ENCODE measurements at regions not wholly inside any gene's neighbourhood (a gene's known extent, or its start where the extent isn't known, plus 50 kb on each side); places are given as distances from the start of the nearest gene placed in this dataset.

- POLR2A ChIA-PET, result no interaction called here
- no TSS peak for BruUV-seq (replicated peaks)
These were observed 299.2 kb upstream of the POU1F1 start for GRCh38 chr3:87575550-87575949.

GRCh38 chr3:87568331-87568730 is 291.9 kb upstream of the POU1F1 start:
- no peaks in the 10 kb centered on the region for H3K36me3 ChIP-seq (replicated peaks in 1 of 2; ENCODE audit: control insufficient read depth in 1 of 2, insufficient read depth in 2 of 2, low read length in 2 of 2)
- H3K9me3 ChIP-seq (ENCODE audit: low read length), result no peaks in the 10 kb centered on the region
- POLR2A ChIA-PET, result no interaction called here
- 38% methylated on average over 5 of the region's 5 CpGs for WGBS (ENCODE audit: low lambda C conversion rate)
- H3K4me2 ChIP-seq (ENCODE audit: low read depth, low read length), result no peak overlapping the region
- no peak overlapping the region for H2AFZ ChIP-seq (ENCODE audit: low read length)
- no peak for ATAC-seq
- no peak for DNase-seq (ENCODE audit: low spot score)
- CTCF ChIA-PET (ENCODE audit: low intra/inter-chr PET ratio, low total read pairs), result no interaction called here
- no peaks in the 10 kb centered on the region; a peak in 1 of 5 replicates for H3K27me3 ChIP-seq (ENCODE audit: control insufficient read depth in 1 of 2, insufficient read depth in 2 of 2, low read length in 2 of 2)
- in situ Hi-C loops (cut with HindIII; ENCODE audit: extremely low pct_ligation_motif_present, low pct_unique_long_range_greater_than_20kb) (no loop called here), intact Hi-C loops (cut with micrococcal nuclease; ENCODE audit: unreplicated experiment) (no loop called here)
- no peak overlapping the region for H3K9ac ChIP-seq (ENCODE audit: insufficient read depth, low read depth, low read length)
- no peaks in the 10 kb centered on the region for H4K20me1 ChIP-seq (ENCODE audit: insufficient read depth, low read length)
- no peaks in the 10 kb centered on the region for H3K79me2 ChIP-seq (ENCODE audit: insufficient read depth, low read length)
- no peak overlapping the region for H3K4me3 ChIP-seq (replicated peaks in 1 of 3; ENCODE audit: insufficient read depth in 1 of 3, low read depth in 2 of 3, low read length in 3 of 3)
- no peaks in the 10 kb centered on the region for H3K4me1 ChIP-seq (ENCODE audit: insufficient read depth, low read length)
- TF ChIP-seq GPBP1L1 (CRISPR knock-in tag; IDR thresholded peaks at IDR 0.05) (no peak), ZNF296 (CRISPR knock-in tag; conservative IDR thresholded peaks at IDR 0.05) (no peak), ZNF337 (CRISPR knock-in tag; IDR thresholded peaks at IDR 0.05; ENCODE audit: borderline replicate concordance, low read depth) (no peak), HDAC1 (CRISPR knock-in tag; IDR thresholded peaks at IDR 0.05) (no peak), FOXC1 (CRISPR knock-in tag; IDR thresholded peaks at IDR 0.05; ENCODE audit: borderline replicate concordance) (no peak), KAT7 (CRISPR knock-in tag; IDR thresholded peaks at IDR 0.05; ENCODE audit: borderline replicate concordance) (no peak), HOXA3 (CRISPR knock-in tag; IDR thresholded peaks at IDR 0.05) (no peak), HMGXB3 (CRISPR knock-in tag; IDR thresholded peaks at IDR 0.05; ENCODE audit: borderline replicate concordance) (no peak), KDM5B (CRISPR knock-in tag; IDR thresholded peaks at IDR 0.05; ENCODE audit: borderline replicate concordance) (no peak)
- FAIRE-seq, result no peak
- no peak overlapping the region for H3K27ac ChIP-seq (ENCODE audit: extremely low read length, insufficient read depth, low read length)
- no TSS peak for BruUV-seq (replicated peaks)

More at GRCh38 chr3:87575550-87575949, 299.2 kb upstream of the POU1F1 start:
- TF ChIP-seq ZBTB8A (CRISPR knock-in tag; IDR thresholded peaks at IDR 0.05; ENCODE audit: borderline replicate concordance, low read depth), result no peak
- no peak for TF ChIP-seq PLSCR1 (CRISPR knock-in tag; IDR thresholded peaks at IDR 0.05; ENCODE audit: borderline replicate concordance)
- no peak for TF ChIP-seq JUN (CRISPR knock-in tag; IDR thresholded peaks at IDR 0.05)
- TF ChIP-seq ZNF850 (CRISPR knock-in tag; conservative IDR thresholded peaks at IDR 0.05), result no peak
- TF ChIP-seq ZKSCAN8 (CRISPR knock-in tag; IDR thresholded peaks at IDR 0.05; ENCODE audit: borderline replicate concordance), result no peak
- TF ChIP-seq PCBP1 (IDR thresholded peaks at IDR 0.05; ENCODE audit: borderline replicate concordance, low read depth, low read length), result no peak
- no peak overlapping the region for H2AFZ ChIP-seq (ENCODE audit: low read length)
- no peaks in the 10 kb centered on the region for H3K79me2 ChIP-seq (ENCODE audit: insufficient read depth, low read length)
- CTCF ChIA-PET (ENCODE audit: low intra/inter-chr PET ratio, low total read pairs), result no interaction called here
- no peaks in the 10 kb centered on the region for H3K4me1 ChIP-seq (ENCODE audit: insufficient read depth, low read length)
- ATAC-seq (no peak), DNase-seq (ENCODE audit: low spot score) (no peak), FAIRE-seq (no peak)
- H3K27me3 ChIP-seq (ENCODE audit: control insufficient read depth in 1 of 2, insufficient read depth in 2 of 2, low read length in 2 of 2), result no peaks in the 10 kb centered on the region
- in situ Hi-C loops (cut with HindIII; ENCODE audit: extremely low pct_ligation_motif_present, low pct_unique_long_range_greater_than_20kb), result no loop called here
- H3K27ac ChIP-seq (ENCODE audit: extremely low read length, insufficient read depth, low read length), result no peak overlapping the region
- 2% methylated on average over 5 of the region's 5 CpGs for WGBS (ENCODE audit: low lambda C conversion rate)
- H3K36me3 ChIP-seq (replicated peaks in 1 of 2; ENCODE audit: control insufficient read depth in 1 of 2, insufficient read depth in 2 of 2, low read length in 2 of 2), result no peaks in the 10 kb centered on the region
- no peaks in the 10 kb centered on the region for H4K20me1 ChIP-seq (ENCODE audit: insufficient read depth, low read length)
- intact Hi-C loops (cut with micrococcal nuclease; ENCODE audit: unreplicated experiment), result no loop called here
- no peak overlapping the region for H3K4me3 ChIP-seq (replicated peaks in 1 of 3; ENCODE audit: insufficient read depth in 1 of 3, low read depth in 2 of 3, low read length in 3 of 3)
- H3K9ac ChIP-seq (ENCODE audit: insufficient read depth, low read depth, low read length), result no peak overlapping the region
- H3K4me2 ChIP-seq (ENCODE audit: low read depth, low read length), result no peak overlapping the region
- H3K9me3 ChIP-seq (ENCODE audit: low read length), result no peaks in the 10 kb centered on the region

Data from HepG2 (cell line).